ENCODE measurements at regions not wholly inside any gene's neighbourhood (a gene's known extent, or its start where the extent isn't known, plus 50 kb on each side); places are given as distances from the start of the nearest gene placed in this dataset.

DNA sequence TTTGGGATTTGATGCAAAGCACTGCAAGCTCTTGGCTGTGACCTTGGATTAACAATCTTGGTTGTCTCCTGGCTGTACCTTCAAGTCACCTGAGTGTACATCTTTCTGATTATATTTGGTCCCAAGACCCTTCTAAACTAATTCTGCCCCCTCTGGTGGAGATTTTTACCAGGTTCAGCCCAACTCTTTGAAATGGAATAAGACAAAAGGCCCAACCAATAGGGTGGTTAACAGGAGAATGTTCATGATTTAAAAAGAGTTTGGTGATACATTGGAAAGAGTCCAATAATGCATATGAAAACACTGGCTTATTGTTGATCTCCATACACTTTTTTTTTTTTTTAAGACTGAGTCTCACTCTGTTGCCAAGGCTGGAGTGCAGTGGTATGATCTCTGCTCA lies 77.5 kb upstream of the CD83 start:
- no peak for TF ChIP-seq POLR2AphosphoS5 (IDR thresholded peaks at IDR 0.05; ENCODE audit: borderline replicate concordance, low read depth, low read length)
- no peak for TF ChIP-seq FOXP2 (optimal IDR thresholded peaks at IDR 0.05; ENCODE audit: control extremely low read depth, extremely low read length, insufficient read depth)
- TF ChIP-seq EZH2 (IDR thresholded peaks at IDR 0.05), result no peak
